ENCODE measurements at regions not wholly inside any gene's neighbourhood (a gene's known extent, or its start where the extent isn't known, plus 50 kb on each side); places are given as distances from the start of the nearest gene placed in this dataset.

GRCh38 chr5:68140763-68141162, 74.8 kb upstream of the PIK3R1 start:
- TF ChIP-seq, protein P1, sequence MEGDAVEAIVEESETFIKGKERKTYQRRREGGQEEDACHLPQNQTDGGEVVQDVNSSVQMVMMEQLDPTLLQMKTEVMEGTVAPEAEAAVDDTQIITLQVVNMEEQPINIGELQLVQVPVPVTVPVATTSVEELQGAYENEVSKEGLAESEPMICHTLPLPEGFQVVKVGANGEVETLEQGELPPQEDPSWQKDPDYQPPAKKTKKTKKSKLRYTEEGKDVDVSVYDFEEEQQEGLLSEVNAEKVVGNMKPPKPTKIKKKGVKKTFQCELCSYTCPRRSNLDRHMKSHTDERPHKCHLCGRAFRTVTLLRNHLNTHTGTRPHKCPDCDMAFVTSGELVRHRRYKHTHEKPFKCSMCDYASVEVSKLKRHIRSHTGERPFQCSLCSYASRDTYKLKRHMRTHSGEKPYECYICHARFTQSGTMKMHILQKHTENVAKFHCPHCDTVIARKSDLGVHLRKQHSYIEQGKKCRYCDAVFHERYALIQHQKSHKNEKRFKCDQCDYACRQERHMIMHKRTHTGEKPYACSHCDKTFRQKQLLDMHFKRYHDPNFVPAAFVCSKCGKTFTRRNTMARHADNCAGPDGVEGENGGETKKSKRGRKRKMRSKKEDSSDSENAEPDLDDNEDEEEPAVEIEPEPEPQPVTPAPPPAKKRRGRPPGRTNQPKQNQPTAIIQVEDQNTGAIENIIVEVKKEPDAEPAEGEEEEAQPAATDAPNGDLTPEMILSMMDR (IDR thresholded peaks at IDR 0.05), result no peak
- TF ChIP-seq ZNF302 (CRISPR knock-in tag; IDR thresholded peaks at IDR 0.05) (no peak), REST (IDR thresholded peaks at IDR 0.05) (no peak), RCOR1 (IDR thresholded peaks at IDR 0.05; ENCODE audit: low read depth, low read length) (no peak), EP300 (IDR thresholded peaks at IDR 0.05) (no peak), RNF2 (IDR thresholded peaks at IDR 0.05; ENCODE audit: borderline replicate concordance, low read depth) (no peak), RAD21 (conservative IDR thresholded peaks at IDR 0.05 in 1 of 2, IDR thresholded peaks at IDR 0.05 in 1 of 2) (no peak), SREBF2 (IDR thresholded peaks at IDR 0.05) (no peak), MAZ (IDR thresholded peaks at IDR 0.05; ENCODE audit: borderline replicate concordance, low read depth, low read length) (no peak), POLR2A (IDR thresholded peaks at IDR 0.05; ENCODE audit: low read length) (no peak), CHD4 (IDR thresholded peaks at IDR 0.05; ENCODE audit: borderline replicate concordance) (no peak), HOXA7 (CRISPR knock-in tag; IDR thresholded peaks at IDR 0.05) (no peak), CHD2 (IDR thresholded peaks at IDR 0.05; ENCODE audit: low read length, partially characterized antibody) (no peak)
